ENCODE measurements at regions not wholly inside any gene's neighbourhood (a gene's known extent, or its start where the extent isn't known, plus 50 kb on each side); places are given as distances from the start of the nearest gene placed in this dataset.
"Not testable (repeated sequence)": the region's sequence is repeated elsewhere in the genome, so short reads cannot be mapped to it uniquely, and the experiment has no call there.

- H3K4me1 ChIP-seq (ENCODE audit: control insufficient read depth, insufficient read depth, low read length); CTCF ChIA-PET; intact Hi-C loops (cut with micrococcal nuclease; ENCODE audit: unreplicated experiment); H3K27me3 ChIP-seq (ENCODE audit: control insufficient read depth, insufficient read depth, low read length); H3K27ac ChIP-seq (ENCODE audit: low read length); DNase-seq (ENCODE audit: low read depth, low spot score); BruUV-seq (replicated peaks); in situ Hi-C loops (cut with HindIII; ENCODE audit: low pct_unique_long_range_greater_than_20kb, low sequenced_read_pairs); H3K4me3 ChIP-seq (ENCODE audit: low read depth in 2 of 2, low read length in 2 of 2); H3K36me3 ChIP-seq (ENCODE audit: control insufficient read depth, insufficient read depth, low read length); ATAC-seq; POLR2A ChIA-PET; H3K9me3 ChIP-seq (ENCODE audit: control insufficient read depth, insufficient read depth, low read depth, low read length): not testable (repeated sequence)
Observed at GRCh38 chr9:67418496-67419079, 426.2 kb upstream of the SPATA31A3 start.

- H3K36me3 ChIP-seq (ENCODE audit: control insufficient read depth, insufficient read depth, low read length); H3K27ac ChIP-seq (ENCODE audit: low read length); H3K4me3 ChIP-seq (ENCODE audit: low read depth in 2 of 2, low read length in 2 of 2); POLR2A ChIA-PET; H3K9me3 ChIP-seq (ENCODE audit: control insufficient read depth, insufficient read depth, low read depth, low read length); H3K4me1 ChIP-seq (ENCODE audit: control insufficient read depth, insufficient read depth, low read length); in situ Hi-C loops (cut with HindIII; ENCODE audit: low pct_unique_long_range_greater_than_20kb, low sequenced_read_pairs); CTCF ChIA-PET; ATAC-seq; intact Hi-C loops (cut with micrococcal nuclease; ENCODE audit: unreplicated experiment); H3K27me3 ChIP-seq (ENCODE audit: control insufficient read depth, insufficient read depth, low read length); DNase-seq (ENCODE audit: low read depth, low spot score); BruUV-seq (replicated peaks): not testable (repeated sequence)
Observed at GRCh38 chr9:67417341-67417983, 425.1 kb upstream of the SPATA31A3 start.

GRCh38 chr9:67416639-67417038 lies 424.3 kb upstream of the SPATA31A3 start:
- CTCF ChIA-PET; DNase-seq (ENCODE audit: low read depth, low spot score); POLR2A ChIA-PET; H3K9me3 ChIP-seq (ENCODE audit: control insufficient read depth, insufficient read depth, low read depth, low read length); ATAC-seq; H3K27ac ChIP-seq (ENCODE audit: low read length); H3K36me3 ChIP-seq (ENCODE audit: control insufficient read depth, insufficient read depth, low read length); in situ Hi-C loops (cut with HindIII; ENCODE audit: low pct_unique_long_range_greater_than_20kb, low sequenced_read_pairs); BruUV-seq (replicated peaks); intact Hi-C loops (cut with micrococcal nuclease; ENCODE audit: unreplicated experiment); H3K27me3 ChIP-seq (ENCODE audit: control insufficient read depth, insufficient read depth, low read length); H3K4me3 ChIP-seq (ENCODE audit: low read depth in 2 of 2, low read length in 2 of 2); H3K4me1 ChIP-seq (ENCODE audit: control insufficient read depth, insufficient read depth, low read length): not testable (repeated sequence)

- H3K27me3 ChIP-seq (ENCODE audit: control insufficient read depth, insufficient read depth, low read length); H3K36me3 ChIP-seq (ENCODE audit: control insufficient read depth, insufficient read depth, low read length); BruUV-seq (replicated peaks); H3K4me3 ChIP-seq (ENCODE audit: low read depth in 2 of 2, low read length in 2 of 2); H3K27ac ChIP-seq (ENCODE audit: low read length); CTCF ChIA-PET; DNase-seq (ENCODE audit: low read depth, low spot score); ATAC-seq; in situ Hi-C loops (cut with HindIII; ENCODE audit: low pct_unique_long_range_greater_than_20kb, low sequenced_read_pairs); H3K4me1 ChIP-seq (ENCODE audit: control insufficient read depth, insufficient read depth, low read length); intact Hi-C loops (cut with micrococcal nuclease; ENCODE audit: unreplicated experiment); POLR2A ChIA-PET; H3K9me3 ChIP-seq (ENCODE audit: control insufficient read depth, insufficient read depth, low read depth, low read length): not testable (repeated sequence)
Observed at GRCh38 chr9:67410606-67411220, 418.4 kb upstream of the SPATA31A3 start.

DNA sequence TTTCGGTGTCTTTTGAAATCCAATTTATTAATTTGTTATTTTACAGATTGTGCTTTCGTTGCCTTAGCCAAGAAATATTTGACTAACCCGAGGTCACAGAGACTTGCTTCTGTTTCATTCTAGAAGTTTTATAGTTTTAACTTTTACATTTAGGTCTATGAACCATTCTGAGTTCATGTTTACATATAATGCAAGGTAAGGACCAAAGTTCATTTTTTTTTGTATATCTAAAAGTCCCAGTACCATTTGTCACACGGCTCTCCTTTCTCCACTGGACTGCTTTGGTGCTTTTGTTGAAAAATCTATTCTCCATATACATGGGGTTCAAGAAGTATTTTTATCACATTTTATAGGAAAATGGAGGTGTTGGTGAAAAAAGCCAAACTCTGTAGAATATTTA lies 411.4 kb upstream of the SPATA31A3 start:
- intact Hi-C loops (cut with micrococcal nuclease; ENCODE audit: unreplicated experiment); H3K4me3 ChIP-seq (ENCODE audit: low read depth in 2 of 2, low read length in 2 of 2); CTCF ChIA-PET; DNase-seq (ENCODE audit: low read depth, low spot score); in situ Hi-C loops (cut with HindIII; ENCODE audit: low pct_unique_long_range_greater_than_20kb, low sequenced_read_pairs); H3K4me1 ChIP-seq (ENCODE audit: control insufficient read depth, insufficient read depth, low read length); H3K27me3 ChIP-seq (ENCODE audit: control insufficient read depth, insufficient read depth, low read length); H3K9me3 ChIP-seq (ENCODE audit: control insufficient read depth, insufficient read depth, low read depth, low read length); H3K27ac ChIP-seq (ENCODE audit: low read length); POLR2A ChIA-PET; BruUV-seq (replicated peaks); ATAC-seq; H3K36me3 ChIP-seq (ENCODE audit: control insufficient read depth, insufficient read depth, low read length): not testable (repeated sequence)

- in situ Hi-C loops (cut with HindIII; ENCODE audit: low pct_unique_long_range_greater_than_20kb, low sequenced_read_pairs); ATAC-seq; H3K27ac ChIP-seq (ENCODE audit: low read length); CTCF ChIA-PET; DNase-seq (ENCODE audit: low read depth, low spot score); POLR2A ChIA-PET; H3K9me3 ChIP-seq (ENCODE audit: control insufficient read depth, insufficient read depth, low read depth, low read length); H3K4me3 ChIP-seq (ENCODE audit: low read depth in 2 of 2, low read length in 2 of 2); H3K27me3 ChIP-seq (ENCODE audit: control insufficient read depth, insufficient read depth, low read length); intact Hi-C loops (cut with micrococcal nuclease; ENCODE audit: unreplicated experiment); H3K4me1 ChIP-seq (ENCODE audit: control insufficient read depth, insufficient read depth, low read length); BruUV-seq (replicated peaks); H3K36me3 ChIP-seq (ENCODE audit: control insufficient read depth, insufficient read depth, low read length): not testable (repeated sequence)
Observed at GRCh38 chr9:67397731-67398130, 405.4 kb upstream of the SPATA31A3 start.

DNA sequence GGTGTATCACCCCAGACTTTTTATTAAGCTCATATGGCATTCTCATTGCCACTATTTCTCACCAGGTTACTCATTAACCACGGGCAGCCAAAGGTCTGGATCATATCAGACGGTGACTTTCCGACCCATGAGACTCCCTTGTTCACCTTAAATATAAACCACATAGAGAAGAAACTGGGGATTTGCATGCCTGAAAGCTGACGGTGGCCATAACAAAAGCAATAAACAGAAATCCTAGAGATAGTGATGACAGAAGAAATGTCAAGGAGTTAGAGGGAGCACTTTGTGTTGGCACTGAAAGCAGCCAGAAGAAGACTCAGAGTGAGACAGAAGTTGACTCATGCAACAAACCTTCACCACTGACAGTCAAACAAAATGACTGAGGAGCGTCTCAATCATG lies 402.4 kb upstream of the SPATA31A3 start:
- in situ Hi-C loops (cut with HindIII; ENCODE audit: low pct_unique_long_range_greater_than_20kb, low sequenced_read_pairs); ATAC-seq: not testable (repeated sequence)

More for the DNA sequence above, 402.4 kb upstream of the SPATA31A3 start:
- H3K4me3 ChIP-seq (ENCODE audit: low read depth in 2 of 2, low read length in 2 of 2); H3K27ac ChIP-seq (ENCODE audit: low read length); intact Hi-C loops (cut with micrococcal nuclease; ENCODE audit: unreplicated experiment); DNase-seq (ENCODE audit: low read depth, low spot score); H3K36me3 ChIP-seq (ENCODE audit: control insufficient read depth, insufficient read depth, low read length); H3K27me3 ChIP-seq (ENCODE audit: control insufficient read depth, insufficient read depth, low read length); H3K4me1 ChIP-seq (ENCODE audit: control insufficient read depth, insufficient read depth, low read length); BruUV-seq (replicated peaks); H3K9me3 ChIP-seq (ENCODE audit: control insufficient read depth, insufficient read depth, low read depth, low read length); CTCF ChIA-PET; POLR2A ChIA-PET: not testable (repeated sequence)

Data from Panc1 (cell line).